GM21390 (cell line): ENCODE measurements at regions not wholly inside any gene's neighbourhood (a gene's known extent, or its start where the extent isn't known, plus 50 kb on each side); places are given as distances from the start of the nearest gene placed in this dataset.
"Not testable (repeated sequence)": the region's sequence is repeated elsewhere in the genome, so short reads cannot be mapped to it uniquely, and the experiment has no call there.

Experiments used
- ATAC-seq: cut with Tn5 transposase; IDR thresholded peaks from one replicate; pipeline ENCODE4 v1.9.1; 2021; ENCODE audit not compliant: unreplicated experiment

GRCh38 chr2:184297085-184297484, 301.2 kb upstream of the ZNF804A start:
- no peak for ATAC-seq

GRCh38 chr2:184302506-184302905, 295.8 kb upstream of the ZNF804A start:
- ATAC-seq, result no peak

GRCh38 chr2:184304006-184304405, 294.3 kb upstream of the ZNF804A start:
- ATAC-seq, result no peak

GRCh38 chr2:184305105-184305504, 293.2 kb upstream of the ZNF804A start:
- ATAC-seq, result no peak

GRCh38 chr2:184308706-184309105, 289.6 kb upstream of the ZNF804A start:
- ATAC-seq, result no peak

GRCh38 chr2:184312970-184313369, 285.4 kb upstream of the ZNF804A start:
- ATAC-seq, result no peak

- no peak for ATAC-seq
Observed at GRCh38 chr2:184314829-184315228, 283.5 kb upstream of the ZNF804A start.

- ATAC-seq, result no peak
Observed at GRCh38 chr2:184316921-184317320, 281.4 kb upstream of the ZNF804A start.

- no peak for ATAC-seq
Observed at GRCh38 chr2:184322615-184323014, 275.7 kb upstream of the ZNF804A start.

GRCh38 chr2:184326066-184326465, 272.3 kb upstream of the ZNF804A start:
- no peak for ATAC-seq

GRCh38 chr2:184327805-184328204, 270.5 kb upstream of the ZNF804A start:
- ATAC-seq, result not testable (repeated sequence)

GRCh38 chr2:184330561-184330960, 267.8 kb upstream of the ZNF804A start:
- ATAC-seq, result not testable (repeated sequence)

GRCh38 chr2:184336688-184337087, 261.6 kb upstream of the ZNF804A start:
- no peak for ATAC-seq

GRCh38 chr2:184338771-184339170, 259.6 kb upstream of the ZNF804A start:
- ATAC-seq, result no peak

- no peak for ATAC-seq
Observed at GRCh38 chr2:184339966-184340365, 258.4 kb upstream of the ZNF804A start.

GRCh38 chr2:184346338-184346862, 251.9 kb upstream of the ZNF804A start:
- no peak for ATAC-seq

GRCh38 chr2:184351126-184351525, 247.2 kb upstream of the ZNF804A start:
- ATAC-seq, result no peak

- ATAC-seq, result no peak
Observed at GRCh38 chr2:184357033-184357432, 241.3 kb upstream of the ZNF804A start.

- no peak for ATAC-seq
Observed at GRCh38 chr2:184359379-184359778, 238.9 kb upstream of the ZNF804A start.

- no peak for ATAC-seq
Observed at GRCh38 chr2:184363213-184363612, 235.1 kb upstream of the ZNF804A start.

GRCh38 chr2:184367211-184367610, 231.1 kb upstream of the ZNF804A start:
- ATAC-seq, result no peak

- no peak for ATAC-seq
Observed at GRCh38 chr2:184369307-184369706, 229.0 kb upstream of the ZNF804A start.

GRCh38 chr2:184370954-184371353, 227.4 kb upstream of the ZNF804A start:
- no peak for ATAC-seq

- no peak for ATAC-seq
Observed at GRCh38 chr2:184371641-184372040, 226.7 kb upstream of the ZNF804A start.
